IPS-18c (cell line): ENCODE measurements at regions not wholly inside any gene's neighbourhood (a gene's known extent, or its start where the extent isn't known, plus 50 kb on each side); places are given as distances from the start of the nearest gene placed in this dataset.
"Not testable (repeated sequence)": the region's sequence is repeated elsewhere in the genome, so short reads cannot be mapped to it uniquely, and the experiment has no call there.

Source experiments
- H3K4me3 ChIP-seq: 2 replicates; pipeline ENCODE4 v1.7.0; 2013; ENCODE audit warnings: low read depth, mild to moderate bottlenecking, low read length, moderate library complexity; ENCODE audit not compliant: insufficient read depth
- H3K9me3 ChIP-seq: one replicate; pipeline ENCODE4 v1.6.1; 2013; ENCODE audit warnings: mild to moderate bottlenecking, low read length, moderate library complexity; ENCODE audit not compliant: control insufficient read depth, insufficient read depth

DNA sequence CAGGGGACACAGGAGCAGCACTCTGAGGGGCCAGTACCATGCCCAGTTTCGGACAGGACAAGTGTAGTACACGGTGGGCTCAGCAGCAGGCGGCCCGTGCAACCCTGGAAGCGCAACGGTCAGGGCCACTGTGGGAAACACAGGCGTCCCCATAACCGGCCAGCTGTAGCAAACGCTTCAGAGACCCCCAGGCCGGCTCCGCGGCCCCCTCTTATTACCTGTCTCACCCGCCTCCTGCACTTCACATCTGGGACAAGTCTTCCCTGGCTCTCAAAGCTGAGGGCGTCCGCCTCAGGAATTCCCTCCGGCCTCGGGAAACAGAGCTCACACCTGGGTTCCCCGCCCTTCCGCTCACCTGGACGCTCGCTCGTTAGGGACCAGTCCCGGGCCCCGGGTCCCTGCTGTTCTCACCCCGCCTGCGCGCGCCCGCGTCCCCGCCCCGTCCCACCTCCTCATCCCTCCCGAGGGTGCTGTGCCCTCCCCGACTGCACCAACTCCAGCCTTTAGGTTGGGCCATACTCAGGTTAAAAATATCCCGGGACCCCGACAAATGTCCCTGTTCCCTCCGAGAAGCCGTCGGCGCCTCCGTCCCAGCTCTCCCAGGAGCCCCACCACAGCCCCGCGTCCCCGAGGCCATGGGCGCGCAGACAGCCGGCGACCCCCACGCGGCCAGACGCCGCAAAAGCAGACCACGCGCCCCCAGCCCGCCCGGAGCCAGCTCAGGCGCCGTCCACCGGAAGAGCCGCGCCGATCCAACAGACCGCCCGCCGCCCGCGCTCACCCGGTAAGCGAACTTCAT, 5367.3 kb upstream of the TPTE start:
- H3K9me3 ChIP-seq = not testable (repeated sequence)
- peak overlapping the region; percentile 31; the same call in 1 of the 2 replicates for H3K4me3 ChIP-seq

GRCh38 chr21:5154641-5154982, 5366.8 kb upstream of the TPTE start:
- not testable (repeated sequence) for H3K9me3 ChIP-seq
- H3K4me3 ChIP-seq = peak overlapping the region; percentile 31; the same call in 1 of the 2 replicates

DNA sequence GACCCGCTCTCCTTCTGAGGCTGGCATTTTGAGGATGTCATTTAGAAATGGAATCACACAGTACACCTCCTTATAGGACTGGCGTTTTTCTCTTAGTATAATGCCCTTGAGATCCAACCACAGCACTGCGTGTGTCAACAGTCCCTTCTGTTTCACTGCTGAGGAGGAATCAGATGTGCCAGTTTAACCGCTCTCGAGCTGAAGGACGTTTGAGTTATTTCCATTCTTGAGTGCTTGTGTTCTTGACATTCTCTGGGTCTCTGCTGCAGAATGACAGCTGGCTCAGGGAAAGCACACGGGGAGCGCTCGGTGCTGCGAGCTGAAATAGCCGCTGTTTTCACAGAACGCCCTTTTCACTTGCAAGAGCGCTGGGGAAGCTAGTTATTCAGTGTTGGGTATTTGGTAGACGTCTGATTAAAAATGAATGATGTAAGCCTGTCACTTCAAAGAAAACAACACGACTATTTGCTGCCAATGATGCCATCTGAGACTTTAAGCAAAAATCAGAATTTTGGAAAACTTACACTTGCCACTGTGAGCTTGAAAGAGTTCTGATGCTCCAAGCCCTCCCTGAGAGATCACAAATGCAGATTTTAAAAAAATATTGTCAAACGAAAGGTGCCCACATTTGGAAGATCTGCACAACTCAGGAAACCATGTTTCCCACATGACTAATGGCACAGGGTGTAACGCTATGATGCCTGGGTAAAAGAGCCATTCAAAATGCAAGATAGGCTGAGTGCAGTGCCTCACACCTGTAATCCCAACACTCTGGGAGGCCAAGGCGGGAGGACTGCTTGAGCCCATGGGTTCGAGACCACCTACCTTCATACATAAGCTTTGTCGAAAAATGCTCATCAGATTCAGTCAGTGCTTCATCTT, 5358.4 kb upstream of the TPTE start:
- H3K4me3 ChIP-seq, H3K9me3 ChIP-seq: not testable (repeated sequence)

- H3K9me3 ChIP-seq, H3K4me3 ChIP-seq: not testable (repeated sequence)
Observed at GRCh38 chr21:5165829-5166228, 5355.6 kb upstream of the TPTE start.
